Erythroblast (primary cell): ENCODE measurements at regions not wholly inside any gene's neighbourhood (a gene's known extent, or its start where the extent isn't known, plus 50 kb on each side); places are given as distances from the start of the nearest gene placed in this dataset.

ENCODE experiments used
- GATA1 ChIP-seq: IDR thresholded peaks from 2 replicates; pipeline ENCODE4 v1.6.1; 2011; ENCODE audit warnings: low read depth, mild to moderate bottlenecking, control low read depth, low read length, moderate library complexity
- POLR2A ChIP-seq: IDR thresholded peaks from 2 replicates; pipeline ENCODE4 v1.6.1; 2011; ENCODE audit warnings: mild to moderate bottlenecking, low read length

DNA sequence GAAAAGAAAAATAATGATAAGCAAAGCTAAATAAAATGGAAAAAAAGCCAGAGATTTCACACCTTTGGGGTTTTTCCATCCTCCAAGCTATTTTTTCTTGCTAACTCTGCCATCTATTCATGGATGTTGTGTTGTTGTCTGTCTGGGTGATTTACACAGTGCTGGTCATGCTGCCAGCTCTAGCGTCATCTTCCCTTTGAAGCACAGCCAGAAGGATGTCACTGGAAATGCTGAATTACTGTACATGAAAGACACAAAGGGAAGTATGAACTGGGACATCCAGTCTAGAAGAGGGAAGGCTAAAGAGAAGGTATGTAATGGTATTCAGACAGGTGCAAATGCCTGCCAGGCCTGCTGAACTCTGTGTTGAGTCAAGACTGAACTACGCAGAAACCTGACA, 241.9 kb upstream of the STXBP5 start:
- TF ChIP-seq POLR2A (no peak), GATA1 (no peak)
